Stimulated activated CD4-positive, alpha-beta T cell treated with anti-CD3 and anti-CD28 coated beads, Interleukin-2, amount 100 ng/mL, for 24 hours (primary cell): ENCODE measurements at regions not wholly inside any gene's neighbourhood (a gene's known extent, or its start where the extent isn't known, plus 50 kb on each side); places are given as distances from the start of the nearest gene placed in this dataset.

Experiments
- DNase-seq, 2 donors: peaks; one replicate each; pipeline ENCODE4 v3.0.0-alpha.2; 2020

- no peak for DNase-seq
Measured at GRCh38 chr12:30506411-30506810, 189.3 kb downstream of the IPO8 start.

- no peak for DNase-seq
Measured at GRCh38 chr12:30501718-30502117, 194.0 kb downstream of the IPO8 start.

GRCh38 chr12:30500532-30500931 is 195.1 kb downstream of the IPO8 start:
- DNase-seq: no peak

GRCh38 chr12:30485230-30485890 is 210.3 kb downstream of the IPO8 start:
- DNase-seq: no peak

GRCh38 chr12:30484658-30485057 is 211.0 kb downstream of the IPO8 start:
- DNase-seq: no peak

GRCh38 chr12:30482650-30483049 is 213.0 kb downstream of the IPO8 start:
- DNase-seq: no peak

GRCh38 chr12:30473274-30473673 is 222.4 kb downstream of the IPO8 start:
- DNase-seq: no peak

GRCh38 chr12:30466093-30466585 is 229.5 kb downstream of the IPO8 start:
- DNase-seq: no peak

- DNase-seq: no peak
Measured at GRCh38 chr12:30463636-30464035, 232.0 kb downstream of the IPO8 start.

GRCh38 chr12:30462249-30462648 is 233.4 kb downstream of the IPO8 start:
- DNase-seq: no peak

- DNase-seq: no peak
Measured at GRCh38 chr12:30461026-30461615, 234.5 kb downstream of the IPO8 start.

- no peak for DNase-seq
Measured at GRCh38 chr12:30458453-30458852, 237.2 kb downstream of the IPO8 start.

GRCh38 chr12:30457621-30458289 is 237.9 kb downstream of the IPO8 start:
- DNase-seq: no peak

GRCh38 chr12:30450872-30451271 is 244.8 kb downstream of the IPO8 start:
- no peak for DNase-seq

- DNase-seq: no peak
Measured at GRCh38 chr12:30450226-30450625, 245.4 kb downstream of the IPO8 start.

GRCh38 chr12:30448038-30448437 is 247.6 kb downstream of the IPO8 start:
- DNase-seq: no peak

- no peak for DNase-seq
Measured at GRCh38 chr12:30447061-30447750, 248.5 kb downstream of the IPO8 start.

GRCh38 chr12:30442461-30442860 is 253.2 kb downstream of the IPO8 start:
- DNase-seq: no peak

GRCh38 chr12:30440826-30441602 is 254.7 kb downstream of the IPO8 start:
- DNase-seq: no peak

GRCh38 chr12:30439201-30439600 is 256.5 kb downstream of the IPO8 start:
- DNase-seq: no peak

- DNase-seq: no peak
Measured at GRCh38 chr12:30438601-30439041, 257.0 kb downstream of the IPO8 start.

GRCh38 chr12:30437616-30438015 is 258.1 kb downstream of the IPO8 start:
- DNase-seq: no peak

- DNase-seq: no peak
Measured at GRCh38 chr12:30437044-30437443, 258.6 kb downstream of the IPO8 start.
